ENCODE measurements at regions not wholly inside any gene's neighbourhood (a gene's known extent, or its start where the extent isn't known, plus 50 kb on each side); places are given as distances from the start of the nearest gene placed in this dataset.

DNA sequence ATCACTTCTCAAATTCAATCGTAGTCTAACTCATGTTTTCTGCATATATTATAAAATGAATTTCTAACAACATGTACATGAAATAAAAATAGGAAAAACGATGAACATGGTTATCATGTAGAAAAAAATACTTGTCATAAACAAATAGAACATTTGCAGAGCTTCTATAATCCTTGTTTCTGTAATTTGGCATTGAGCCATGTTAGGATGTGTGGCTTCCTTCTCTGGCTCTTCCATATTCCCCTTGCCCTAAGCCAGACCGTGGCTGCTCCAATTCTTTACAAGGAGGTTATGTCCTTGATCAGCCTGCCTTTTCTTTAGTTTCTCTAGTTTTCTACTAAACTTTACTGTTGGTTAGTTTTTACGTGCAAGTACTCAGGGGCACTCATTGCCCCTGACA is 155.3 kb downstream of the COL6A3 start:
- Histone ChIP-seq H3K27ac (peak overlapping the region; percentile 80), H3K9me3 (replicated peaks) (no peaks in the 10 kb centered on the region), H3K27me3 (replicated peaks) (no peaks in the 10 kb centered on the region), H3K4me1 (replicated peaks) (peaks cover 61% of the 10 kb centered on the region), H3K36me3 (no peaks in the 10 kb centered on the region), H3K4me3 (no peak overlapping the region)
- no peak for DNase-seq (ENCODE audit: low read depth in 1 of 2, low spot score in 2 of 2)

DNA sequence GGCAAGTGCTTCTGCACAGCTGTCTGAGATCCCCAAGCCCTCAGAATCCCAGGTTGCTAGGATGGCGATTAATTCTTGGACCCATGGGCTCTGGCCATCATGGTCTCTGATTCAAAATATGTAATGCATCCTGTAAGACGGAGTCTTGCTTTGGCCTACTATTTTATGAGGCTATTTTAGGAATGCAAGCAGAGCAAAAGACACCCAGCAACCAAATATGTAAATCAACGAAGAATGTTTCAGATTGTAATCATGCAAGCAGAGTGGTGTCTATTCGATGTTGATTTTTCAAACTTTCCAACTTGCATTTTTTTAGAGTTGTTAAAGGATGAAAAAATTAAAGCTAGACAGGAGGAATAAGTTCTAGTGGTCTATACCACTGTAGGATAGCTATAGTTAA is 154.8 kb downstream of the COL6A3 start:
- peak overlapping the region; percentile 80; the same call in 1 of the 2 replicates for H3K27ac ChIP-seq
- DNase-seq (ENCODE audit: low read depth in 1 of 2, low spot score in 2 of 2): no peak
- H3K4me1 ChIP-seq (replicated peaks): peaks cover 61% of the 10 kb centered on the region

DNA sequence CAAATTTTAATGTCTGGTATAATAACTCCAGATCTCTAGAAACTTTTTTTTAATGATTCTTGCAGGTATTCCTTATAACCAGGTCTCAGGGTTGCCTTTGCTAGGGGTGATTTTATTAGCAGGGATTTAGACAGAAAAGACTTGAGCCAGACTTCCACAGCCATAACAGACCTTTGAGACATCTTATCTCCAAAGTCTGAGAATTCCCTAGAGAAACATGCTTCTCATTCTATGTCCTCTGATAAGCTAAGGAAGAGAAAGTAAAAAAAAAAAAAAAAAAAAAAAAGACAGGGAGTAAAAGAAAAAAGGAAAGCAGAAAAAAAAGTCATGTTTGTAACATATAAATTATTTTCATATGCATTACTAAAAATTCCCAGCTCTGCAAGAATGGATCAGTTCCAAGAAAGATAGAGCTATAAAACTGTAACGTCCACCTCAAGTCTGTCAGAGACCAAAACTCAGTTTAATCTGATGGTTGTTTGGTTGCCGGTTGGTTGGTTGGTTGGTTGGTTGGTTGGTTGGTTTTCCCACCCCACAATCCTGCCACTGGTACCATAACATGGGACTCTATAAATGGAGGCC is 153.8 kb downstream of the COL6A3 start:
- DNase-seq (ENCODE audit: low read depth in 1 of 2, low spot score in 2 of 2): no peak
- Histone ChIP-seq H3K27ac (no peak overlapping the region), H3K4me1 (replicated peaks) (peaks cover 61% of the 10 kb centered on the region), H3K4me3 (no peak overlapping the region), H3K9me3 (replicated peaks) (no peaks in the 10 kb centered on the region), H3K27me3 (replicated peaks) (no peaks in the 10 kb centered on the region), H3K36me3 (no peaks in the 10 kb centered on the region)

More for the DNA sequence above, 154.8 kb downstream of the COL6A3 start:
- H3K36me3 ChIP-seq: no peaks in the 10 kb centered on the region
- H3K4me3 ChIP-seq: no peak overlapping the region
- H3K27me3 ChIP-seq (replicated peaks): no peaks in the 10 kb centered on the region
- H3K9me3 ChIP-seq (replicated peaks): no peaks in the 10 kb centered on the region

DNA sequence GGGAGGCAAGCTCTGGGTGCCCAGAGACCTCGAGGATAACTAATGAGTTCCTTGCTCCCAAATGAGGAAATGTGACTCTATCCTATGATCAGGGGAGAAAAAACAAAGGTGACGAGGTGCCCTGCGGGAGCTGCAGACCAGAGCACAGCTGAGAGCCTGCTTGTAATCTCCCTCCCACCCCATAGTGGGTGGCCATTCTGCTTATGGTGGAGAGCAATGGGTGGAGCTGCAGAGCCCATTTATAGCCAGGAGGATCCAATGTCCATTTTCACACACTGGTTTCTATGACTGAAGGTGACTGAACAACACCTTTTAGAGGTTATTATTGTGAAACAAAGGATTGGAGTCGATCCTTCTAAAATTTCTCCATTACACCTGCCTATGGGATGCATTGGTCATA is 153.3 kb downstream of the COL6A3 start:
- Histone ChIP-seq H3K9me3 (replicated peaks) (no peaks in the 10 kb centered on the region), H3K27ac (no peak overlapping the region), H3K27me3 (replicated peaks) (no peaks in the 10 kb centered on the region), H3K4me1 (replicated peaks) (peaks cover 58% of the 10 kb centered on the region), H3K36me3 (no peaks in the 10 kb centered on the region), H3K4me3 (no peak overlapping the region)
- DNase-seq (ENCODE audit: low read depth in 1 of 2, low spot score in 2 of 2): no peak

DNA sequence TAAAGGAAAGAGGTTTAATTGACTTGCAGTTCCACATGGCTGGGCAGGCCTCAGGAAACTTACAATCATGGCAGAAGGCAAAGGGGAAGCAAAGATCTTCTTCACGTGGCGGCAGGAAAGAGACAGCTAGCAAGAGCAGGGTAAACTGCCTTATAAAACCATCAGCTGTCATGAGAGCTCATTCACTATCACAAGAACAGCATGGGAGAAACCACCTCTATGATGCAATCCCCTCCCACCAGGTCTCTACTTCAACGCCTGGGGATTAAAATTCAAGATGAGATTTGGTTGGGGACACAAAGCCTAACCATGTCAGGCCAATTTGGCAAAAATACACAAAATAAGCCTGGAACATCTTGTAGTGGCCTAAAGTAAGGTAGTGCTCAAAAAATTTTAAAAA is 152.6 kb downstream of the COL6A3 start:
- H3K27ac ChIP-seq: no peak overlapping the region
- H3K36me3 ChIP-seq: no peaks in the 10 kb centered on the region
- no peaks in the 10 kb centered on the region for H3K9me3 ChIP-seq (replicated peaks)
- peaks cover 52% of the 10 kb centered on the region for H3K4me1 ChIP-seq (replicated peaks)
- no peak overlapping the region for H3K4me3 ChIP-seq
- DNase-seq (ENCODE audit: low read depth in 1 of 2, low spot score in 2 of 2): no peak
- H3K27me3 ChIP-seq (replicated peaks): no peaks in the 10 kb centered on the region

DNA sequence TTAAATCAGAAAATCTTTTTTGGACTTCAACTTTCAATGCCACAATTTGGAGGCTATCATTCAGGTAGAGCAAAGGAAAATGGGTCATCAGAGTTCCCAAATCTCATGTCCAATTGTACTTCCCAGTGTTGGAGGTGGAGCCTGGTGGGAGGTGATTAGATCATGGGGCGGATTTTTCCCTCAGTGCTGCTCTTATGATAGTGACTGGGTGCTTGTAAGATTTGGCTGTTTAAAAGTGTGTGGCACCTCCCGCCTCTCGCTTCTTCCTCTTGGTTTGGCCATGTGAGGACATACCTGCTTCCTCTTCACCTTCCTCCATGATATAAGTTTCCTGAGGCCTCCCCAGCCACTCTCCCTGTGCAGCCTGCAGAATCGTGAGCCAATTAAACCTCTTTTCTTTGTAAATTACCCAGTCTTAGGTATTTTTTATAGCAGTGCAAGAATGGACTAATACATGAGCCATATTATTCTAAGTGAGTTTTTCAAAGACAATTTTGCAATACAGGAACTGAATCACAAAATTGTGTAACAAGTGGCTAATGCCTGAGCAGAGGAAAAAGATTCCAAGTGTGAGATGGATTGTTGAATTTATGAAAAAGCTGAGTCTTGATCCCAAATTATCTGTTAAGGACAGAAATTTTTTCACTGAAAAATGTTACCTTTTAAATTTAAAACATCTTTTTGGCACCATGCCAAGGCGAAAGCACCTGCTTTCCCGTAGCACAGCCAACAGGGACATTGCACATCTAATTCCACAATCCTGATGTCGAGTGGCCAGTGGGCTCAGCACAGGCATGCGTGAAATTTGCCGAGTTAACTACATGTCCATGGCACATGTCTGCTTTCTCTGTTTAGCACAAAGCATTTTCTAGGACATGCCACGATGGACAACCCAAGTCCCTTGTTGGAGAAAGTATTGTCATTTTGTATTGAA is 150.9 kb downstream of the COL6A3 start:
- no peaks in the 10 kb centered on the region for H3K27me3 ChIP-seq (replicated peaks)
- no peak overlapping the region for H3K27ac ChIP-seq
- DNase-seq (ENCODE audit: low read depth in 1 of 2, low spot score in 2 of 2): no peak
- no peaks in the 10 kb centered on the region for H3K9me3 ChIP-seq (replicated peaks)
- H3K4me1 ChIP-seq (replicated peaks): peaks cover 34% of the 10 kb centered on the region
- H3K4me3 ChIP-seq: no peak overlapping the region
- no peaks in the 10 kb centered on the region for H3K36me3 ChIP-seq

DNA sequence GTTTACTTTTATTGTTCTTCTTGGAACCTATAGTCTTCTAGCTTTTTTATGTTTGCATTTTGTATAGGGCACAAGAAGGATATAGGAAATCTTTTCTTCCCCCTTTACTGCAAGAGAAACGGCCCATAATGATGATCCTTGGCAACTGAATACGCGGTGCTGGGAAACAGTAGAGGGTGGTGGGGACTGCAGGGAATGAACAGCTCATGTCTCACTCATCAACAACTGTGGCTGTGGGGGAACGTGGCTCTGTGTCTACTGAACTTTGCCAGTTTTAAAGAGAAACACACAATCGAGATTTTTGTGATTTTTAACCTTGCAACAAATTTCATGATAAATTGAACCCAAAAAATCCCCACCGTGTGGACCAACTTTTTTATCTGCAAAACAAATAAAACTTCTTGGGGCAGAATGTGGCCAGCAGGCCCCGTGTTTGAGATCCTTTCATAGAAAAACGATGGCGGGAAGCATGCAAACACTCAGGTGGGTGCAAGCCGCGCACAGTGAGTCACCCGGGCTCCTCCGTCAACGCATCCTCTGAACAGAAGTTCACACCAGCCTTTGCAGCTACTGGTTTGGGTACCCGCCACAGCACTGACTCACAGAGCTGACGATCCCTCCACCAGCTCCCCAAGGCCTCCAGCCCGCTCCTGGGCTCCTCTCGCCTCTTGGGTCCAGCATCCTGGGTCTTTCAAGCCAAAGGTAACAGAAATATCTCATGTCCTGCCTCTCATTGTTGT is 149.3 kb downstream of the COL6A3 start:
- DNase-seq (ENCODE audit: low read depth in 1 of 2, low spot score in 2 of 2): peak; percentile 72 to 84
- Histone ChIP-seq H3K27me3 (replicated peaks) (no peaks in the 10 kb centered on the region), H3K4me3 (no peak overlapping the region), H3K27ac (peak overlapping the region; percentile 43), H3K4me1 (replicated peaks) (peaks cover 26% of the 10 kb centered on the region), H3K36me3 (no peaks in the 10 kb centered on the region), H3K9me3 (replicated peaks) (no peaks in the 10 kb centered on the region)

DNA sequence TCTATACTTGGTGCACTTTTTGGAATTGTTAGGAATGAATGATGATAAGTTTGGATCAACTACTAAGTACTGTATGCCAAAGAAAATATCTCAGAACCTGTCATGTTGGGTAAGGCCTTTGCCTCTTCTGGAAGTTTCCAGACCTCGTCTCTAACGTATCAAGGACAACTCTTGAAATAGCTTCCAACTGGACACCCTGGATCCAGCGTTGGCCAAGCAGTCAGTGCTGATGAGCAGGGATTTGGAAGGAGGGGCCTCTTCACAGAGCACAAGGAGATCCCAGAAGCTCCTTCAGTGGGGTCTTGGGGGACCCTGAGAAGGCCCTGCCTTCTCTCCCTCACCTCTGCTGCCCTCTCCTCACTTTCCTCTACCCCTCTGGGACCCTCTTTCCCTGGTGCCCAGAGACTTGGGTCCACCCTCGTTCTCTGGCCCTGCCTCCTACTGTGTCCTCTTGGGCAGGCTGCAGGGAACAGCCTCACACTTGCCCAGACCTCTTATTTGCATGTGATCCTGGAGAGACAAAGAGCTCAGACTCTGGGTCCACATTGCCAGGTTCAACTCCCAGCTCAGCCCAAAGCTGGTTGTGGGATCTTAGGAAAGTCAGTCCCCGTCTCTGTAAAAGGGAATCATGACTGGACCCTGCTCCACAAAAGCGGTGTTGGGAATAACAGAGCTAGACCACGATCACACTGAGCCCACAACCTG is 145.8 kb downstream of the COL6A3 start:
- H3K36me3 ChIP-seq: no peaks in the 10 kb centered on the region
- no peak for DNase-seq (ENCODE audit: low read depth in 1 of 2, low spot score in 2 of 2)
- H3K4me3 ChIP-seq: no peak overlapping the region
- H3K9me3 ChIP-seq (replicated peaks): no peaks in the 10 kb centered on the region; the same call in 1 of the 2 replicates
- H3K4me1 ChIP-seq (replicated peaks): peaks cover 26% of the 10 kb centered on the region
- H3K27ac ChIP-seq: no peak overlapping the region
- H3K27me3 ChIP-seq (replicated peaks): no peaks in the 10 kb centered on the region

DNA sequence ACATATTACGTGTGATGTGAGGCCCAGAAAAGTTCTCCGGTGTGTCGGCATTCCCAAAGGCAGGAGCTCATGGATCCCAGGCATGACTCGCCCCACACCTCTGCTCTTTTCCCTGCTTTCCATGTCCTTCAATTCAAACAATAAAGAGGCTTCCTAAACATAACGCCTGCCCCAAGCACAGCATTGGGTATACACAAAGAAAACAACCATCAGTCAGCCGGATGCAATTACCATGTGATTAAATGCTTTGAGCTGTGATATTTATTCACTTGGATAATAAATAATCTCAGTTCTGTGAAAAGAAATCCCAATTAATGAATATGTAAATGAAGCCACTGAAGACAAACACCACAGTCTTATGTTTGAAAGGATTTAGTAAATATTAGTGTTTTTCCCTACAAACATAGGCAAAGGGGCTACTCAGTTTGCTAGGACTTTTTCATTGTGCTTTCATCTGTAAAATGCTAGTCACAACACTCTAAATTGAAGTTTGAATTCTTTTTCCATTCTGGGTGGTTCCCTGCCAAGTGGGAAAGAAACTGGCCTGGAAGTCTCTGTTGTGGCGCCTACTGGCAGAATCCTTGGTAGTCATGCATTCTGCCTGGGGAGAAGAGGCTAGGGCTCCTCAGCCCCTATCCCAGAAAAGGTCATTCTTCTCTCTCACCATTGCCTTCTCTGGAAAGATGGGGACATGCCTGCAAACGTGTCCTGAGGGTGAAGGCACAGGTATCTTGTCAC is 144.7 kb downstream of the COL6A3 start:
- no peaks in the 10 kb centered on the region; the same call in 1 of the 2 replicates for H3K9me3 ChIP-seq (replicated peaks)
- no peaks in the 10 kb centered on the region for H3K27me3 ChIP-seq (replicated peaks)
- H3K36me3 ChIP-seq: no peaks in the 10 kb centered on the region
- no peak overlapping the region for H3K4me3 ChIP-seq
- peaks cover 17% of the 10 kb centered on the region for H3K4me1 ChIP-seq (replicated peaks)
- no peak for DNase-seq (ENCODE audit: low read depth in 1 of 2, low spot score in 2 of 2)
- H3K27ac ChIP-seq: no peak overlapping the region

DNA sequence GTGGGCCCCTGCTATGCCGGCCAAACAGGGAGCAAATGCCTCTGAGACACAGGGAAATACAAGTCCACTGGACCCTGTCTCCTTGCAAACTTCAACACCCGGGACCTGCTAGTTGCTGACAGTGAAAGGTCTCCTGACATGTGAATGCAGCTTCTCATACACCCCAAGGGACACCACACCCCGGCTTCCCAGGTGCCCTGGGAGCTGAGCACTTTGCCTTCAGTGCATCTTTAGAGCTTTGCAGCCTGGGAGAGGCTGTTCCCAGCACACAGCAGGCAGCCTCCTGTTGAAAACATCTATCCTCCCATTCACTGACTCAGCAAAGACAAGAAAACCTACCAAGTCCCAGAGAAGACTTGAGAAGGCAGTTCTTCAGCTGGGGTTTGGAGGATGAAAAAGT is 143.4 kb downstream of the COL6A3 start:
- DNase-seq (ENCODE audit: low read depth in 1 of 2, low spot score in 2 of 2): no peak
- no peaks in the 10 kb centered on the region; the same call in 1 of the 2 replicates for H3K9me3 ChIP-seq (replicated peaks)
- no peak overlapping the region for H3K27ac ChIP-seq

DNA sequence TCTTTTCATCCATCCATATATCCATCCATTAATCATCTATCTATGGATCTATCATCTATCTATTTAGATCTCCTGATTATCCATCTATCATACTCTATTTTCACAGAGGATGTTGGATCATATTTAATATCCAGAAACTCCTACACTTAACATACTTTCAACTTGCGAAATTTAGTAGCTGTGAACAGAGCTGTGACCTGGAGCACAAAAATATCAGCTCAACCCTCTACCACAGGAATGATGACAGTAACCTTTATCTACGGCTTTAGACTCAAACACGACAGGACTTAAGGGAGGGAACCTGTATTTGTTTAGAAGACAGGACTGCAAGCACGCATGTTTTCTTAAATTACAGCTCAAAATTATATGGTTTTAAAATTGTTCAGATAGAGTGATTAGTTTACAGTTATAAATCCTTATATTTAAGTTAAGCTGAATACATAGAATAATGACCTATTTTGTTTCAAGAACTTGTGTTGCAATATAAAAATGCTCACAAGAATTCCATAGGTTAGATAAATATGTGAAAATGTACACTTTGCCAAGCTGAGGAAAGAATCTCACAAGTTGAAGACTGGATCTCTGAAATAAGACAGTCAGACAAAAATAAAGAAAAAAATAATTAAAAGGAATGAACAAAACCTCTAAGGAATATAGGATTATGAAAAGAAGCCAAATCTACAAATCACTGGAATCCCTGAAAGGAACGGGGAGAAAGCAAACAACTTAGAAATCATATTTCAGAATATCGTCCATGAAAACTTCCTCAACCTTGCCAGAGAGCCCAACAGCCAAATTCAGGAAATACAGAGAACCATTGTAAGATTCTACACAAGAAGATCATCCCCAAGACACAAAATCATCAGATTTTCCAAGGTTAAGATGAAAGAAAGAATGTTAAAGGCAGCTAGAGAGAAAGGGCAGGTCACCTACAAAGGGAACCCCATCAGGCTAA is 142.0 kb downstream of the COL6A3 start:
- Histone ChIP-seq H3K4me3 (no peak overlapping the region), H3K9me3 (replicated peaks) (no peaks in the 10 kb centered on the region; the same call in 1 of the 2 replicates), H3K36me3 (no peaks in the 10 kb centered on the region), H3K4me1 (replicated peaks) (0 out of 2 replicates have a peak, but pooled peaks cover 6% of the 10 kb centered on the region), H3K27me3 (replicated peaks) (no peaks in the 10 kb centered on the region), H3K27ac (no peak overlapping the region)
- DNase-seq (ENCODE audit: low read depth in 1 of 2, low spot score in 2 of 2): no peak

More for the DNA sequence above, 143.4 kb downstream of the COL6A3 start:
- H3K36me3 ChIP-seq: no peaks in the 10 kb centered on the region
- no peaks in the 10 kb centered on the region for H3K27me3 ChIP-seq (replicated peaks)
- no peak overlapping the region for H3K4me3 ChIP-seq
- H3K4me1 ChIP-seq (replicated peaks): peaks cover 6% of the 10 kb centered on the region; the same call in 1 of the 2 replicates

Data from SJSA1 (cell line).